ENCODE measurements at regions not wholly inside any gene's neighbourhood (a gene's known extent, or its start where the extent isn't known, plus 50 kb on each side); places are given as distances from the start of the nearest gene placed in this dataset.

- Histone ChIP-seq H3K9me3 (no peaks in the 10 kb centered on the region), H3K36me3 (no peaks in the 10 kb centered on the region), H3K4me1 (peaks cover 10 to 13% (median 12%) of the 10 kb centered on the region in 4 donors), H3K27ac (no peak overlapping the region), H3K27me3 (no peaks in the 10 kb centered on the region), H3K4me3 (no peak overlapping the region)
- no peak for ATAC-seq (ENCODE audit: low FRiP score in 2 of 2)
- no peak for DNase-seq
- TF ChIP-seq POLR2A (IDR thresholded peaks at IDR 0.05) (no peak), CTCF (IDR thresholded peaks at IDR 0.05) (no peak), EP300 (IDR thresholded peaks at IDR 0.05) (no peak), POLR2AphosphoS5 (IDR thresholded peaks at IDR 0.05) (no peak)
- 96 to 100% methylated on average over 5 to 7 of the region's 7 CpGs for WGBS, 2 donors
These were observed 134.2 kb upstream of the LRFN2 start for GRCh38 chr6:40721271-40721952.

GRCh38 chr6:40720375-40720748 lies 133.2 kb upstream of the LRFN2 start:
- no peak overlapping the region for H3K4me3 ChIP-seq
- peaks cover 10 to 13% (median 12%) of the 10 kb centered on the region in 4 donors for H3K4me1 ChIP-seq
- H3K36me3 ChIP-seq, result no peaks in the 10 kb centered on the region
- H3K27ac ChIP-seq, result no peak overlapping the region
- ATAC-seq (ENCODE audit: low FRiP score in 2 of 2) (no peak), DNase-seq (no peak)
- no peaks in the 10 kb centered on the region for H3K27me3 ChIP-seq
- no peaks in the 10 kb centered on the region for H3K9me3 ChIP-seq
- WGBS, 2 donors, result 54 to 56% methylated on average over 2 of the region's 2 CpGs
- TF ChIP-seq POLR2A (IDR thresholded peaks at IDR 0.05) (no peak), POLR2AphosphoS5 (IDR thresholded peaks at IDR 0.05) (no peak), CTCF (IDR thresholded peaks at IDR 0.05) (no peak), EP300 (IDR thresholded peaks at IDR 0.05) (no peak)

GRCh38 chr6:40719671-40720374 lies 132.7 kb upstream of the LRFN2 start:
- Histone ChIP-seq H3K36me3 (no peaks in the 10 kb centered on the region), H3K27me3 (no peaks in the 10 kb centered on the region), H3K27ac (peak overlapping the region in 1 of 4 donors; percentile 36), H3K9me3 (no peaks in the 10 kb centered on the region), H3K4me3 (peak overlapping the region in 1 of 4 donors; percentile 3), H3K4me1 (peaks cover 10 to 13% (median 12%) of the 10 kb centered on the region in 4 donors)
- no peak for DNase-seq
- WGBS, 2 donors, result 40 to 43% methylated on average over 6 to 7 of the region's 7 CpGs
- ATAC-seq (ENCODE audit: low FRiP score in 2 of 2), result peak in 1 of 2 donors; percentile 75
- TF ChIP-seq CTCF (IDR thresholded peaks at IDR 0.05) (no peak), EP300 (IDR thresholded peaks at IDR 0.05) (no peak), POLR2A (IDR thresholded peaks at IDR 0.05) (no peak), POLR2AphosphoS5 (IDR thresholded peaks at IDR 0.05) (no peak)

GRCh38 chr6:40718401-40718800 lies 131.2 kb upstream of the LRFN2 start:
- H3K36me3 ChIP-seq, result no peaks in the 10 kb centered on the region
- H3K9me3 ChIP-seq, result no peaks in the 10 kb centered on the region
- H3K27ac ChIP-seq, result no peak overlapping the region
- ATAC-seq (ENCODE audit: low FRiP score in 2 of 2), result no peak
- H3K4me3 ChIP-seq, result no peak overlapping the region
- peaks cover 10 to 13% (median 12%) of the 10 kb centered on the region in 4 donors for H3K4me1 ChIP-seq
- TF ChIP-seq POLR2A (IDR thresholded peaks at IDR 0.05), result no peak
- TF ChIP-seq POLR2AphosphoS5 (IDR thresholded peaks at IDR 0.05), result no peak
- no peak for TF ChIP-seq CTCF (IDR thresholded peaks at IDR 0.05)
- TF ChIP-seq EP300 (IDR thresholded peaks at IDR 0.05), result no peak
- H3K27me3 ChIP-seq, result no peaks in the 10 kb centered on the region
- no peak for DNase-seq
- 86% methylated on average over 1 of the region's 1 CpG for WGBS, 2 donors
